Adrenal gland (tissue), 9 donors: ENCODE measurements at regions not wholly inside any gene's neighbourhood (a gene's known extent, or its start where the extent isn't known, plus 50 kb on each side); places are given as distances from the start of the nearest gene placed in this dataset.

Source experiments
- DNase-seq, 7 donors: peaks; one replicate each; pipeline ENCODE4 v3.0.0-alpha.2; 2019 to 2020
- H3K27ac ChIP-seq, 5 donors: fragments of 200-600 bp; sonication (generic) in 4 of 5; 1 replicate in 3 of 5; 2 replicates in 2 of 5; pipeline versions ENCODE4 v1.5.1 to v1.8.0; 2016 to 2020; ENCODE audit warnings: mild to moderate bottlenecking in 1 of 5
- H3K27me3 ChIP-seq: fragments of 200-600 bp; 2 replicates; pipeline ENCODE4 v1.8.0; 2021
- H3K36me3 ChIP-seq, 2 donors: fragments of 200-600 bp; replicated peaks in 1 of 2; 1 replicate in 1 of 2; 2 replicates in 1 of 2; pipeline versions ENCODE4 v1.5.1 to v1.8.0; 2018 to 2022
- H3K4me1 ChIP-seq, 2 donors: fragments of 200-600 bp; replicated peaks in 1 of 2; 1 replicate in 1 of 2; 2 replicates in 1 of 2; pipeline versions ENCODE4 v1.5.1 to v1.8.0; 2018 to 2021
- H3K4me3 ChIP-seq, 4 donors: fragments of 200-600 bp; sonication (generic) in 3 of 4; one replicate each; pipeline ENCODE4 v1.5.1; 2016 to 2018
- H3K9me3 ChIP-seq, 3 donors: fragments of 200-600 bp; sonication (generic) in 1 of 3; replicated peaks in 1 of 3; 1 replicate in 2 of 3; 2 replicates in 1 of 3; pipeline versions ENCODE4 v1.5.1 to v1.8.0; 2016 to 2021
- POLR2A ChIP-seq, 2 donors: fragments of 450-650 bp; IDR thresholded peaks; one replicate each; pipeline ENCODE4 v1.6.1; 2017; ENCODE audit warnings: antibody characterized with exemption in 2 of 2, mild to moderate bottlenecking in 2 of 2, moderate library complexity in 1 of 2
- WGBS, 4 donors: extraction: QIAGEN DNeasy Blood & Tissue Kit in 2 of 4; methylation state at CpG; one replicate each; pipeline versions ENCODE4 v1.1.5 to v1.1.7; 2013 to 2017; 5-methylcytosine and 5-hydroxymethylcytosine counted together
- intact Hi-C, 2 donors: fragments of 100-400 bp; cut with DNase I; formaldehyde crosslinking; loops; one replicate each; pipeline versions ENCODE4 v1.14.1 to v1.15.0; 2022 to 2023
- TF ChIP-seq, protein P1 (sequence below), 6 experiments: fragments of 450-650 bp in 4 of 6; fragments of 200-600 bp in 2 of 6; sonication (generic) in 1 of 6; IDR thresholded peaks; 1 replicate in 5 of 6; 2 replicates in 1 of 6; pipeline versions ENCODE4 v1.5.1 to v1.8.0; 2016 to 2021; ENCODE audit warnings: antibody characterized with exemption in 6 of 6, mild to moderate bottlenecking in 2 of 6, moderate library complexity in 1 of 6
- donor health status: healthy with polysubstance abuse.
- donor health status: Bipolar disorder and iron deficiency.
- donor health status: DM: yes; HTN: yes; CAD: no.
- donor health status: DM: no; HTN: no; CAD: no.
- donor health status: DM: no; HTN: no; CAD: no.

DNA sequence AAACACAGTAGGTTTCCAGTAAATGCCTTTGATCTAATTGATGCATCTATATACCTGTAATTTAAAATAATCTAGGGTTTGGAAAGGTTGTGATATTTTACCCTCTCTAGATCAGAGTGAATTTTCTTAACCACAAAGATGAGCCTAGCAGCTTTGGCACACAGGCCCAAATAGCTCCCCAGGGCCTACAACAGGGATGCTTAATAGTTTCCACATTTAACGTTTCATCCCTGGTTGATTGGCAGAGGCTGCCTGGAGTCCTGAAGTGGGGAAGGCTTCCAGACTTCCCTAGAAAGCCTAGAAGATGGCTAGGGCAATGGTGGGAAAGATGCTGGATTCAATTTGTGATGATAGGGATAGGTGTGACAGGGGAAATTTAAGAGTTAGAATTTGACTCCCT lies 206.6 kb downstream of the NSG2 start:
- Histone ChIP-seq H3K27ac (no peak overlapping the region), H3K27me3 (no peaks in the 10 kb centered on the region), H3K4me1 (no peaks in the 10 kb centered on the region), H3K36me3 (no peaks in the 10 kb centered on the region), H3K9me3 (no peaks in the 10 kb centered on the region), H3K4me3 (no peak overlapping the region)
- DNase-seq, result no peak
- TF ChIP-seq, protein P1, sequence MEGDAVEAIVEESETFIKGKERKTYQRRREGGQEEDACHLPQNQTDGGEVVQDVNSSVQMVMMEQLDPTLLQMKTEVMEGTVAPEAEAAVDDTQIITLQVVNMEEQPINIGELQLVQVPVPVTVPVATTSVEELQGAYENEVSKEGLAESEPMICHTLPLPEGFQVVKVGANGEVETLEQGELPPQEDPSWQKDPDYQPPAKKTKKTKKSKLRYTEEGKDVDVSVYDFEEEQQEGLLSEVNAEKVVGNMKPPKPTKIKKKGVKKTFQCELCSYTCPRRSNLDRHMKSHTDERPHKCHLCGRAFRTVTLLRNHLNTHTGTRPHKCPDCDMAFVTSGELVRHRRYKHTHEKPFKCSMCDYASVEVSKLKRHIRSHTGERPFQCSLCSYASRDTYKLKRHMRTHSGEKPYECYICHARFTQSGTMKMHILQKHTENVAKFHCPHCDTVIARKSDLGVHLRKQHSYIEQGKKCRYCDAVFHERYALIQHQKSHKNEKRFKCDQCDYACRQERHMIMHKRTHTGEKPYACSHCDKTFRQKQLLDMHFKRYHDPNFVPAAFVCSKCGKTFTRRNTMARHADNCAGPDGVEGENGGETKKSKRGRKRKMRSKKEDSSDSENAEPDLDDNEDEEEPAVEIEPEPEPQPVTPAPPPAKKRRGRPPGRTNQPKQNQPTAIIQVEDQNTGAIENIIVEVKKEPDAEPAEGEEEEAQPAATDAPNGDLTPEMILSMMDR (IDR thresholded peaks at IDR 0.05), result no peak
- TF ChIP-seq POLR2A (IDR thresholded peaks at IDR 0.05), result no peak
- intact Hi-C loops, result no loop called here
- 29 to 56% (median 42%) methylated on average over 1 of the region's 1 CpG for WGBS, 4 donors

DNA sequence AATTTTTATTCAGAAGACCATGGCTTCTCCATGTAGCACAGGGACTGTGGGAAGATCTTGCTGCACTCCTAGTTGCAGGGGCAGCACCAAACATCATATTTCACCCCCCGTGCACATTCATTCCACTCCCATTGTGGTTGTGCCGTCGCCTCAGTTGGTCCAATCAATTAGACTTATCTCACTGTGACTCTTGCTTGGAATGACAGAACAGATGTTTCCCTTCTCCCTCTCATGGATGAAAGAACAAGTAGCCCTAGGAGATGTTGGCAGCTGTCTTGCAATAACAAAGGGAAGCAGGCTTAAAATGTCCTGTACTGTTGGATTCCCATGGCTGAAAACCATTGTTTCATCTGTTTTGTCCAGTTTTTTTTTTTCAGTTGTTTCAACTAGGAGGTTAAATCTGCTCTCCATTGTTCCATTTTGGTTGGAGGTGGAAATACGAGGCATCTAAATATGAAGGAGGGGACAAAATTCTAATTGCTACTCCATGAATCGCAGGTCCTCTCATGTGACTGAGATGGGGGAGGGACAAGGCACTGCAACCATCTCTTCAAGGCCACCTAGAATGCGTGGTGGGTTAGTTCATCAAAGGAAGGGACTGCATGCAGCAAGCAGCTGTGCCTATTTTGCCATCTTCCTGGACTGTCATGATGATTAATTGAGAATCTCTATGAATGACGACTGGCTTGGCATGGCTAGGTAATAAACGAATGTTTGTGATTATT lies 214.4 kb downstream of the NSG2 start:
- WGBS, 4 donors, result 54 to 64% (median 61%) methylated on average over 8 of the region's 8 CpGs

DNA sequence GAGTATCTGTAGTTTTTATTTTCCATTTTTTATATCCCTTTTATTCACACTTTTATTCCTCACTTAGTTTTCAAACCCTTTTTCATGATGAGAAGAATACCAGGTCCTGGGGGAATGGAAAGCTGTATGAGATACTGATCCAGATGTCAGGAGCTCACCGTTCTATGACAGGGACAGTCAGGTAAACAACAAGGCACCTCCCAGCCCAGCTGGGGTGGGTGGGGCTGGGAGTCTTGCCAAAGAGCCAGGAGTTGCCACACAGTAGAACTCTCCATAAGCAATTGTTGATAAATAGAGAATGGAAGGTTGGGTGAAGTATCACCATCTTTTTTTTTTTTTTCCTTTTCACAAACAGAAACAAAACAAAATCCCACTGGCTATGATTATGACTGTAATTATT lies 225.8 kb downstream of the NSG2 start:
- WGBS, 4 donors, result 59 to 68% (median 62%) methylated on average over 1 of the region's 1 CpG
- H3K4me3 ChIP-seq, result no peak overlapping the region
- H3K27me3 ChIP-seq, result no peaks in the 10 kb centered on the region
- no peak overlapping the region for H3K27ac ChIP-seq
- no peaks in the 10 kb centered on the region for H3K4me1 ChIP-seq
- TF ChIP-seq, protein P1 (IDR thresholded peaks at IDR 0.05), result no peak
- no peak for TF ChIP-seq POLR2A (IDR thresholded peaks at IDR 0.05)
- H3K36me3 ChIP-seq, result no peaks in the 10 kb centered on the region
- intact Hi-C loops, result no loop called here
- H3K9me3 ChIP-seq, result no peaks in the 10 kb centered on the region
- DNase-seq, result no peak

More for the DNA sequence above, 214.4 kb downstream of the NSG2 start:
- no peak for DNase-seq
- no peak for TF ChIP-seq POLR2A (IDR thresholded peaks at IDR 0.05)
- Histone ChIP-seq H3K36me3 (no peaks in the 10 kb centered on the region), H3K27me3 (no peaks in the 10 kb centered on the region), H3K4me3 (no peak overlapping the region), H3K4me1 (no peaks in the 10 kb centered on the region), H3K9me3 (no peaks in the 10 kb centered on the region), H3K27ac (no peak overlapping the region)
- intact Hi-C loops, result no loop called here

DNA sequence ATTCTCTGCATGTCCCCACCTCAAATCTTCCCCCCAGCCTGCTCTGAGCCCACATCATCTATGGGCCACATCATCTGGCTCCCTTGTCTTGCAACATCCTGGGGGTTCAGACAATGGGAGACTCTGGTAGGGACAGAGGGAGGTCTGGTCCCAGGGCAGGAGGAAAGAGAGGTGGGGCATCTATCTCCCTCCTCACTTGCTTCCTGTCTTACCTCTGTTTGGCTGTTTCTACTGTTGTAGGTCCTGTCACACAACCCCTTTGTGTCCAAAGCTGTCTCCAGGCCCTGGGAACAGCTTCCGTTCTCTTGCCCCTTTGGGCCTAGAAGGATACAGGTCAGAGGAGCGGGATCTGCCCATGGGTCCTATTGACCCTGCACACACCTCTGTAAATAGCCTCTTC lies 227.2 kb downstream of the NSG2 start:
- WGBS, 4 donors, result 70 to 87% (median 83%) methylated on average over 2 of the region's 2 CpGs
- no peak for DNase-seq
- no peaks in the 10 kb centered on the region for H3K4me1 ChIP-seq
- H3K9me3 ChIP-seq, result no peaks in the 10 kb centered on the region
- no peaks in the 10 kb centered on the region for H3K27me3 ChIP-seq
- TF ChIP-seq POLR2A (IDR thresholded peaks at IDR 0.05), result no peak
- TF ChIP-seq, protein P1 (IDR thresholded peaks at IDR 0.05), result no peak
- no peak overlapping the region for H3K27ac ChIP-seq
- intact Hi-C loops, result no loop called here
- H3K4me3 ChIP-seq, result no peak overlapping the region
- H3K36me3 ChIP-seq, result no peaks in the 10 kb centered on the region

DNA sequence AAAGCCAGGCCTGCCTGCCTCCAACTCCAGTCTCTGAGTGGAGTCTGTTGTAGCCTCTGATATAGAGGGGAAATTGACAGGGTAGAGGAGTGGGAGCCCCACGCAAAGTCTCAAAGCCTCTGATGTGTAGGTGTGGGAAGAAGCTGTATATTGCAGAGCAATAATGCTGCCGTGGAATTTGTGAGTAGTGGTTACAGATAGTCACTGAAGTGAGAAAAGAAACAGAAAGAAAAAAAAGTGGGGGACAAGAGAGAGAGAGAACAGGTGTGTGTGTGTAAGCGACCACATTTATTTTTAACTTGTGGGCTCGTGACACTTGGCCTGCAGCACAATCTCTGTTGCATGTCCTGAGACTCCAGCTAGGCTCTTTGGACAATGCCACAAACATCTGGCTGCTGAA lies 227.8 kb downstream of the NSG2 start:
- no peak for DNase-seq
- 61 to 78% (median 70%) methylated on average over 4 of the region's 4 CpGs for WGBS, 4 donors
- Histone ChIP-seq H3K27me3 (no peaks in the 10 kb centered on the region), H3K4me3 (no peak overlapping the region), H3K36me3 (no peaks in the 10 kb centered on the region), H3K27ac (no peak overlapping the region), H3K9me3 (no peaks in the 10 kb centered on the region), H3K4me1 (no peaks in the 10 kb centered on the region)
- intact Hi-C loops, result no loop called here
- TF ChIP-seq, protein P1 (IDR thresholded peaks at IDR 0.05), result no peak
- TF ChIP-seq POLR2A (IDR thresholded peaks at IDR 0.05), result no peak
